Activated T-helper 9 cell treated with anti-CD3 and anti-CD28 coated beads, Interleukin-2, amount 50 U/mL, for 16 hours (primary cell): ENCODE measurements at regions not wholly inside any gene's neighbourhood (a gene's known extent, or its start where the extent isn't known, plus 50 kb on each side); places are given as distances from the start of the nearest gene placed in this dataset.

Experiments used
- DNase-seq: peaks from one replicate; pipeline ENCODE4 v3.0.0-alpha.2; 2020; ENCODE audit warnings: low read depth

- no peak for DNase-seq
These were observed 799.4 kb upstream of the TENM4 start for GRCh38 chr11:80240245-80240644.

GRCh38 chr11:80239217-80239616 is 798.4 kb upstream of the TENM4 start:
- DNase-seq, result no peak

GRCh38 chr11:80227915-80228314 is 787.1 kb upstream of the TENM4 start:
- DNase-seq, result no peak

GRCh38 chr11:80214413-80214812 is 773.6 kb upstream of the TENM4 start:
- no peak for DNase-seq

- no peak for DNase-seq
These were observed 770.8 kb upstream of the TENM4 start for GRCh38 chr11:80211673-80212072.

- no peak for DNase-seq
These were observed 763.2 kb upstream of the TENM4 start for GRCh38 chr11:80204021-80204420.

- no peak for DNase-seq
These were observed 756.2 kb upstream of the TENM4 start for GRCh38 chr11:80196932-80197554.

GRCh38 chr11:80196041-80196440 is 755.2 kb upstream of the TENM4 start:
- DNase-seq, result no peak

GRCh38 chr11:80194625-80195024 is 753.8 kb upstream of the TENM4 start:
- DNase-seq, result no peak

- no peak for DNase-seq
These were observed 753.2 kb upstream of the TENM4 start for GRCh38 chr11:80194016-80194415.

GRCh38 chr11:80188076-80188627 is 747.3 kb upstream of the TENM4 start:
- DNase-seq, result no peak

- DNase-seq, result no peak
These were observed 745.9 kb upstream of the TENM4 start for GRCh38 chr11:80186692-80187091.

GRCh38 chr11:80182901-80183300 is 742.1 kb upstream of the TENM4 start:
- no peak for DNase-seq

GRCh38 chr11:80173371-80174136 is 732.7 kb upstream of the TENM4 start:
- no peak for DNase-seq

- no peak for DNase-seq
These were observed 728.0 kb upstream of the TENM4 start for GRCh38 chr11:80168796-80169195.

- no peak for DNase-seq
These were observed 726.9 kb upstream of the TENM4 start for GRCh38 chr11:80167766-80168165.

- DNase-seq, result no peak
These were observed 724.9 kb upstream of the TENM4 start for GRCh38 chr11:80165744-80166143.

- DNase-seq, result no peak
These were observed 722.6 kb upstream of the TENM4 start for GRCh38 chr11:80163441-80163840.

GRCh38 chr11:80163011-80163410 is 722.2 kb upstream of the TENM4 start:
- no peak for DNase-seq

- no peak for DNase-seq
These were observed 721.6 kb upstream of the TENM4 start for GRCh38 chr11:80162387-80162786.

GRCh38 chr11:80157447-80157846 is 716.6 kb upstream of the TENM4 start:
- no peak for DNase-seq

- DNase-seq, result no peak
These were observed 715.2 kb upstream of the TENM4 start for GRCh38 chr11:80156062-80156461.

- DNase-seq, result no peak
These were observed 714.7 kb upstream of the TENM4 start for GRCh38 chr11:80155412-80156017.
